OCI-LY3 (cell line): ENCODE measurements at regions not wholly inside any gene's neighbourhood (a gene's known extent, or its start where the extent isn't known, plus 50 kb on each side); places are given as distances from the start of the nearest gene placed in this dataset.

Source experiments
- CTCF ChIP-seq: fragments of 200-600, 300-600 bp; sonication (generic); IDR thresholded peaks from 2 replicates; pipeline ENCODE4 v1.5.1; 2014; ENCODE audit warnings: antibody characterized with exemption, low read length, low read depth
- EZH2phosphoT487 ChIP-seq: fragments of 200-600 bp; shearing (Covaris generic); IDR thresholded peaks from 2 replicates; pipeline ENCODE4 v1.6.1; 2018; ENCODE audit warnings: antibody characterized with exemption, mixed run types, low read depth

GRCh38 chr5:158302029-158302428, 443.1 kb upstream of the CLINT1 start:
- no peak for TF ChIP-seq CTCF
- TF ChIP-seq EZH2phosphoT487, result no peak
